ENCODE measurements at regions not wholly inside any gene's neighbourhood (a gene's known extent, or its start where the extent isn't known, plus 50 kb on each side); places are given as distances from the start of the nearest gene placed in this dataset.

GRCh38 chr13:111902726-111903125 is 164.2 kb upstream of the SOX1 start:
- Mint-ChIP-seq H3K27me3 (ENCODE audit: unreplicated experiment) (peaks cover 4% of the 10 kb centered on the region), H3K27ac (ENCODE audit: unreplicated experiment) (no peak overlapping the region), H3K4me3 (ENCODE audit: unreplicated experiment) (no peak overlapping the region), H3K9me3 (ENCODE audit: unreplicated experiment) (no peaks in the 10 kb centered on the region), H3K4me1 (ENCODE audit: unreplicated experiment) (peaks cover 16% of the 10 kb centered on the region), H3K36me3 (ENCODE audit: low read depth, unreplicated experiment) (no peaks in the 10 kb centered on the region)
- no peak for DNase-seq (ENCODE audit: low spot score)
- TF ChIP-seq, protein P1, sequence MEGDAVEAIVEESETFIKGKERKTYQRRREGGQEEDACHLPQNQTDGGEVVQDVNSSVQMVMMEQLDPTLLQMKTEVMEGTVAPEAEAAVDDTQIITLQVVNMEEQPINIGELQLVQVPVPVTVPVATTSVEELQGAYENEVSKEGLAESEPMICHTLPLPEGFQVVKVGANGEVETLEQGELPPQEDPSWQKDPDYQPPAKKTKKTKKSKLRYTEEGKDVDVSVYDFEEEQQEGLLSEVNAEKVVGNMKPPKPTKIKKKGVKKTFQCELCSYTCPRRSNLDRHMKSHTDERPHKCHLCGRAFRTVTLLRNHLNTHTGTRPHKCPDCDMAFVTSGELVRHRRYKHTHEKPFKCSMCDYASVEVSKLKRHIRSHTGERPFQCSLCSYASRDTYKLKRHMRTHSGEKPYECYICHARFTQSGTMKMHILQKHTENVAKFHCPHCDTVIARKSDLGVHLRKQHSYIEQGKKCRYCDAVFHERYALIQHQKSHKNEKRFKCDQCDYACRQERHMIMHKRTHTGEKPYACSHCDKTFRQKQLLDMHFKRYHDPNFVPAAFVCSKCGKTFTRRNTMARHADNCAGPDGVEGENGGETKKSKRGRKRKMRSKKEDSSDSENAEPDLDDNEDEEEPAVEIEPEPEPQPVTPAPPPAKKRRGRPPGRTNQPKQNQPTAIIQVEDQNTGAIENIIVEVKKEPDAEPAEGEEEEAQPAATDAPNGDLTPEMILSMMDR (IDR thresholded peaks at IDR 0.05; ENCODE audit: unreplicated experiment), result no peak

- peaks cover 4% of the 10 kb centered on the region for H3K27me3 Mint-ChIP-seq (ENCODE audit: unreplicated experiment)
- H3K4me1 Mint-ChIP-seq (ENCODE audit: unreplicated experiment), result peaks cover 13% of the 10 kb centered on the region
- TF ChIP-seq, protein P1 (IDR thresholded peaks at IDR 0.05; ENCODE audit: unreplicated experiment), result no peak
- H3K27ac Mint-ChIP-seq (ENCODE audit: unreplicated experiment), result no peak overlapping the region
- no peak overlapping the region for H3K4me3 Mint-ChIP-seq (ENCODE audit: unreplicated experiment)
- H3K36me3 Mint-ChIP-seq (ENCODE audit: low read depth, unreplicated experiment), result no peaks in the 10 kb centered on the region
- no peaks in the 10 kb centered on the region for H3K9me3 Mint-ChIP-seq (ENCODE audit: unreplicated experiment)
- no peak for DNase-seq (ENCODE audit: low spot score)
These were observed 163.8 kb upstream of the SOX1 start for GRCh38 chr13:111903143-111903542.

- no peak for DNase-seq (ENCODE audit: low spot score)
- Mint-ChIP-seq H3K27me3 (ENCODE audit: unreplicated experiment) (peaks cover 4% of the 10 kb centered on the region), H3K36me3 (ENCODE audit: low read depth, unreplicated experiment) (no peaks in the 10 kb centered on the region), H3K4me1 (ENCODE audit: unreplicated experiment) (peaks cover 13% of the 10 kb centered on the region), H3K27ac (ENCODE audit: unreplicated experiment) (no peak overlapping the region), H3K4me3 (ENCODE audit: unreplicated experiment) (no peak overlapping the region), H3K9me3 (ENCODE audit: unreplicated experiment) (no peaks in the 10 kb centered on the region)
- TF ChIP-seq, protein P1 (IDR thresholded peaks at IDR 0.05; ENCODE audit: unreplicated experiment), result no peak
These were observed 162.8 kb upstream of the SOX1 start for GRCh38 chr13:111904166-111904565.

- peaks cover 13% of the 10 kb centered on the region for H3K4me1 Mint-ChIP-seq (ENCODE audit: unreplicated experiment)
These were observed 162.0 kb upstream of the SOX1 start for GRCh38 chr13:111904701-111905608.

GRCh38 chr13:111905609-111905945 is 161.4 kb upstream of the SOX1 start:
- no peak for DNase-seq (ENCODE audit: low spot score)
- Mint-ChIP-seq H3K27ac (ENCODE audit: unreplicated experiment) (no peak overlapping the region), H3K4me1 (ENCODE audit: unreplicated experiment) (peaks cover 10% of the 10 kb centered on the region), H3K4me3 (ENCODE audit: unreplicated experiment) (no peak overlapping the region), H3K9me3 (ENCODE audit: unreplicated experiment) (no peaks in the 10 kb centered on the region), H3K27me3 (ENCODE audit: unreplicated experiment) (peaks cover 4% of the 10 kb centered on the region), H3K36me3 (ENCODE audit: low read depth, unreplicated experiment) (no peaks in the 10 kb centered on the region)
- TF ChIP-seq, protein P1 (IDR thresholded peaks at IDR 0.05; ENCODE audit: unreplicated experiment), result no peak

More at GRCh38 chr13:111904701-111905608, 162.0 kb upstream of the SOX1 start:
- TF ChIP-seq, protein P1 (IDR thresholded peaks at IDR 0.05; ENCODE audit: unreplicated experiment), result no peak
- no peaks in the 10 kb centered on the region for H3K9me3 Mint-ChIP-seq (ENCODE audit: unreplicated experiment)
- no peaks in the 10 kb centered on the region for H3K36me3 Mint-ChIP-seq (ENCODE audit: low read depth, unreplicated experiment)
- H3K27ac Mint-ChIP-seq (ENCODE audit: unreplicated experiment), result no peak overlapping the region
- DNase-seq (ENCODE audit: low spot score), result no peak
- no peak overlapping the region for H3K4me3 Mint-ChIP-seq (ENCODE audit: unreplicated experiment)
- H3K27me3 Mint-ChIP-seq (ENCODE audit: unreplicated experiment), result peaks cover 7% of the 10 kb centered on the region

Measured in endothelial cell (in vitro differentiated cells).